SU-DHL-6 (cell line): ENCODE measurements at regions not wholly inside any gene's neighbourhood (a gene's known extent, or its start where the extent isn't known, plus 50 kb on each side); places are given as distances from the start of the nearest gene placed in this dataset.
"Not testable (repeated sequence)": the region's sequence is repeated elsewhere in the genome, so short reads cannot be mapped to it uniquely, and the experiment has no call there.

ENCODE experiments used
- H2AFZ ChIP-seq: fragments of 200-600 bp; sonication (generic); 2 replicates; pipeline ENCODE4 v1.6.1; 2014; ENCODE audit warnings: low read depth, mild to moderate bottlenecking, moderate library complexity, mixed read lengths, antibody characterized with exemption, low read length; ENCODE audit not compliant: severe bottlenecking
- H3F3A ChIP-seq: fragments of 200-600 bp; shearing (Covaris generic); 2 replicates; pipeline ENCODE4 v1.6.0; 2016; ENCODE audit warnings: antibody characterized with exemption, mild to moderate bottlenecking; ENCODE audit not compliant: insufficient read depth
- H3K27ac ChIP-seq: fragments of 200-600 bp; sonication (generic); 2 replicates; pipeline ENCODE4 v1.5.1; 2016; ENCODE audit warnings: low read depth, mild to moderate bottlenecking, low read length, moderate library complexity, mixed read lengths
- H3K27me3 ChIP-seq: fragments of 200-600 bp; sonication (generic), shearing (Covaris generic); 2 replicates; pipeline ENCODE4 v1.6.0; 2014; ENCODE audit warnings: mild to moderate bottlenecking, low read length
- H3K36me3 ChIP-seq: fragments of 200-600 bp; sonication (generic); 2 replicates; pipeline ENCODE4 v1.6.1; 2014; ENCODE audit warnings: mild to moderate bottlenecking, low read length, mixed read lengths
- H3K4me2 ChIP-seq: fragments of 300-600, 200-600 bp; shearing (Covaris generic), sonication (generic); 2 replicates; pipeline ENCODE4 v1.6.0; 2014; ENCODE audit warnings: low read length, low read depth, mild to moderate bottlenecking; ENCODE audit not compliant: poor library complexity, severe bottlenecking
- H3K4me3 ChIP-seq: fragments of 200-600 bp; sonication (generic); 2 replicates; pipeline ENCODE4 v1.5.1; 2014; ENCODE audit warnings: antibody characterized with exemption, low read length, mild to moderate bottlenecking, mixed read lengths; ENCODE audit not compliant: insufficient read depth, poor library complexity, severe bottlenecking
- H3K79me2 ChIP-seq: fragments of 200-600 bp; sonication (generic); 2 replicates; pipeline ENCODE4 v1.6.1; 2014; ENCODE audit warnings: mild to moderate bottlenecking, low read length, moderate library complexity; ENCODE audit not compliant: insufficient read depth
- H3K9ac ChIP-seq: fragments of 200-600 bp; sonication (generic); 2 replicates; pipeline ENCODE4 v1.7.0; 2014; ENCODE audit warnings: mild to moderate bottlenecking, low read length
- H3K9me2 ChIP-seq: fragments of 200-600 bp; sonication (generic); replicated peaks from 2 replicates; pipeline ENCODE4 v1.6.1; 2014; ENCODE audit warnings: low read length; ENCODE audit not compliant: insufficient read depth
- H3K9me3 ChIP-seq: fragments of 200-600 bp; sonication (generic); 2 replicates; pipeline ENCODE4 v1.6.1; 2014; ENCODE audit warnings: low read length, mixed read lengths; ENCODE audit not compliant: insufficient read depth
- H4K20me1 ChIP-seq: fragments of 200-600 bp; sonication (generic); 2 replicates; pipeline ENCODE4 v1.6.1; 2014; ENCODE audit warnings: low read depth, mild to moderate bottlenecking, antibody characterized with exemption, low read length, moderate library complexity, mixed read lengths
- CTCF ChIP-seq: fragments of 200-600 bp; sonication (generic); IDR thresholded peaks from one replicate; pipeline ENCODE4 v1.5.1; 2017; ENCODE audit warnings: antibody characterized with exemption, mild to moderate bottlenecking, low read length, moderate library complexity; ENCODE audit not compliant: insufficient read depth, poor library complexity, severe bottlenecking
- EZH2phosphoT487 ChIP-seq: fragments of 200-600 bp; sonication (generic), shearing (Covaris generic); conservative IDR thresholded peaks from 2 replicates; pipeline ENCODE4 v1.6.1; 2018; ENCODE audit warnings: mild to moderate bottlenecking, antibody characterized with exemption, low read length, moderate library complexity, mixed read lengths

- H3K9ac ChIP-seq, result no peak overlapping the region
- no peaks in the 10 kb centered on the region for H3K36me3 ChIP-seq
- H3K4me2 ChIP-seq, result no peak overlapping the region
- H3K79me2 ChIP-seq, result no peaks in the 10 kb centered on the region
- H3K9me2 ChIP-seq, result no peaks in the 10 kb centered on the region
- no peaks in the 10 kb centered on the region for H3K9me3 ChIP-seq
- H3F3A ChIP-seq, result no peaks in the 10 kb centered on the region
- no peaks in the 10 kb centered on the region for H4K20me1 ChIP-seq
- no peaks in the 10 kb centered on the region for H3K27me3 ChIP-seq
- no peak overlapping the region for H3K4me3 ChIP-seq
- TF ChIP-seq EZH2phosphoT487, result no peak
- no peak for TF ChIP-seq CTCF
- H2AFZ ChIP-seq, result no peak overlapping the region
- H3K27ac ChIP-seq, result no peak overlapping the region
Measured at GRCh38 chr2:190005513-190005912, 57.0 kb downstream of the MSTN start.

GRCh38 chr2:189999661-190000060, 62.9 kb downstream of the MSTN start:
- Histone ChIP-seq H4K20me1 (no peaks in the 10 kb centered on the region), H3F3A (no peaks in the 10 kb centered on the region), H3K27ac (no peak overlapping the region), H3K9me2 (no peaks in the 10 kb centered on the region), H2AFZ (no peak overlapping the region), H3K9ac (no peak overlapping the region), H3K36me3 (no peaks in the 10 kb centered on the region), H3K9me3 (no peaks in the 10 kb centered on the region), H3K4me2 (no peak overlapping the region), H3K4me3 (no peak overlapping the region), H3K27me3 (no peaks in the 10 kb centered on the region), H3K79me2 (no peaks in the 10 kb centered on the region)
- no peak for TF ChIP-seq EZH2phosphoT487
- no peak for TF ChIP-seq CTCF

GRCh38 chr2:189998665-189999064, 63.9 kb downstream of the MSTN start:
- H4K20me1 ChIP-seq, H3K4me2 ChIP-seq, H3K79me2 ChIP-seq, H3K36me3 ChIP-seq, H3F3A ChIP-seq, H3K27ac ChIP-seq, H3K9me2 ChIP-seq, H3K9me3 ChIP-seq, H3K9ac ChIP-seq, H2AFZ ChIP-seq, H3K4me3 ChIP-seq, H3K27me3 ChIP-seq: not testable (repeated sequence)

- Histone ChIP-seq H3K9me3 (no peaks in the 10 kb centered on the region), H4K20me1 (no peaks in the 10 kb centered on the region)
Measured at GRCh38 chr2:189997016-189997415, 65.5 kb downstream of the MSTN start.

More at GRCh38 chr2:189997016-189997415, 65.5 kb downstream of the MSTN start:
- no peaks in the 10 kb centered on the region for H3F3A ChIP-seq
- H3K4me2 ChIP-seq, result no peak overlapping the region
- H3K27me3 ChIP-seq, result no peaks in the 10 kb centered on the region
- no peaks in the 10 kb centered on the region for H3K9me2 ChIP-seq
- H3K36me3 ChIP-seq, result no peaks in the 10 kb centered on the region
- no peaks in the 10 kb centered on the region for H3K79me2 ChIP-seq
- H3K27ac ChIP-seq, result no peak overlapping the region
- no peak for TF ChIP-seq CTCF
- no peak overlapping the region for H3K4me3 ChIP-seq
- H2AFZ ChIP-seq, result no peak overlapping the region
- H3K9ac ChIP-seq, result no peak overlapping the region
